Lower leg skin (tissue), 4 donors: ENCODE measurements at regions not wholly inside any gene's neighbourhood (a gene's known extent, or its start where the extent isn't known, plus 50 kb on each side); places are given as distances from the start of the nearest gene placed in this dataset.

ENCODE experiments used
- DNase-seq, 2 donors: peaks; one replicate each; pipeline ENCODE4 v3.0.0-alpha.2; 2019; ENCODE audit warnings: low spot score in 2 of 2
- H3K4me3 ChIP-seq: fragments of 200-600 bp; sonication (generic); 2 replicates; pipeline ENCODE4 v1.5.1; 2017; ENCODE audit warnings: mild to moderate bottlenecking, low read depth; ENCODE audit not compliant: poor library complexity, severe bottlenecking
- CTCF ChIP-seq, 3 donors: fragments of 450-650 bp; IDR thresholded peaks; one replicate each; pipeline ENCODE4 v1.5.1; 2016; ENCODE audit warnings: antibody characterized with exemption in 3 of 3, mild to moderate bottlenecking in 3 of 3, moderate library complexity in 2 of 3
- POLR2A ChIP-seq, 2 donors: fragments of 450-650 bp; IDR thresholded peaks; one replicate each; pipeline ENCODE4 v1.6.1; 2016 to 2017; ENCODE audit warnings: antibody characterized with exemption in 2 of 2, mild to moderate bottlenecking in 1 of 2, moderate library complexity in 1 of 2
- WGBS, 2 donors: methylation state at CpG; one replicate each; pipeline ENCODE4 v1.1.5; 2018; 5-methylcytosine and 5-hydroxymethylcytosine counted together
- intact Hi-C: fragments of 100-400 bp; cut with DNase I; formaldehyde crosslinking; loops from one replicate; pipeline ENCODE4 v1.15.0; 2023; ENCODE audit warnings: low total_unique reads

GRCh38 chr1:90572446-90572845 lies 144.7 kb downstream of the BARHL2 start:
- TF ChIP-seq CTCF (IDR thresholded peaks at IDR 0.05) (no peak), POLR2A (IDR thresholded peaks at IDR 0.05) (no peak)
- WGBS, 2 donors: 78 to 79% methylated on average over 3 of the region's 3 CpGs
- H3K4me3 ChIP-seq: no peak overlapping the region
- no peak for DNase-seq
- intact Hi-C loops: no loop called here

- TF ChIP-seq CTCF (IDR thresholded peaks at IDR 0.05) (no peak), POLR2A (IDR thresholded peaks at IDR 0.05) (no peak)
- no peak for DNase-seq
- WGBS, 2 donors: 87 to 93% methylated on average over 2 of the region's 2 CpGs
- no peak overlapping the region for H3K4me3 ChIP-seq
- intact Hi-C loops: no loop called here
Measured at GRCh38 chr1:90568436-90568835, 148.7 kb downstream of the BARHL2 start.

- WGBS, 2 donors: 76 to 80% methylated on average over 2 of the region's 2 CpGs
- intact Hi-C loops: no loop called here
- TF ChIP-seq CTCF (IDR thresholded peaks at IDR 0.05) (no peak), POLR2A (IDR thresholded peaks at IDR 0.05) (no peak)
- H3K4me3 ChIP-seq: no peak overlapping the region
- no peak for DNase-seq
Measured at GRCh38 chr1:90564164-90564563, 152.9 kb downstream of the BARHL2 start.

GRCh38 chr1:90562892-90563291 lies 154.2 kb downstream of the BARHL2 start:
- TF ChIP-seq CTCF (IDR thresholded peaks at IDR 0.05): no peak
- TF ChIP-seq POLR2A (IDR thresholded peaks at IDR 0.05): no peak
- no peak for DNase-seq
- 46 to 80% methylated on average over 2 of the region's 2 CpGs for WGBS, 2 donors
- H3K4me3 ChIP-seq: no peak overlapping the region
- intact Hi-C loops: no loop called here

- 50 to 60% methylated on average over 3 of the region's 3 CpGs for WGBS, 2 donors
- H3K4me3 ChIP-seq: no peak overlapping the region
- intact Hi-C loops: no loop called here
- TF ChIP-seq POLR2A (IDR thresholded peaks at IDR 0.05): no peak
- no peak for TF ChIP-seq CTCF (IDR thresholded peaks at IDR 0.05)
- DNase-seq: no peak
Measured at GRCh38 chr1:90561911-90562310, 155.2 kb downstream of the BARHL2 start.

GRCh38 chr1:90561103-90561783 lies 155.9 kb downstream of the BARHL2 start:
- intact Hi-C loops: no loop called here
- WGBS, 2 donors: 67 to 74% methylated on average over 7 of the region's 7 CpGs
- no peak for DNase-seq
- H3K4me3 ChIP-seq: no peak overlapping the region
- TF ChIP-seq CTCF (IDR thresholded peaks at IDR 0.05): no peak
- TF ChIP-seq POLR2A (IDR thresholded peaks at IDR 0.05): no peak
